ENCODE measurements at regions not wholly inside any gene's neighbourhood (a gene's known extent, or its start where the extent isn't known, plus 50 kb on each side); places are given as distances from the start of the nearest gene placed in this dataset.
A peak's percentile ranks its signal among the peaks of the same experiment; 100 is the strongest.

DNA sequence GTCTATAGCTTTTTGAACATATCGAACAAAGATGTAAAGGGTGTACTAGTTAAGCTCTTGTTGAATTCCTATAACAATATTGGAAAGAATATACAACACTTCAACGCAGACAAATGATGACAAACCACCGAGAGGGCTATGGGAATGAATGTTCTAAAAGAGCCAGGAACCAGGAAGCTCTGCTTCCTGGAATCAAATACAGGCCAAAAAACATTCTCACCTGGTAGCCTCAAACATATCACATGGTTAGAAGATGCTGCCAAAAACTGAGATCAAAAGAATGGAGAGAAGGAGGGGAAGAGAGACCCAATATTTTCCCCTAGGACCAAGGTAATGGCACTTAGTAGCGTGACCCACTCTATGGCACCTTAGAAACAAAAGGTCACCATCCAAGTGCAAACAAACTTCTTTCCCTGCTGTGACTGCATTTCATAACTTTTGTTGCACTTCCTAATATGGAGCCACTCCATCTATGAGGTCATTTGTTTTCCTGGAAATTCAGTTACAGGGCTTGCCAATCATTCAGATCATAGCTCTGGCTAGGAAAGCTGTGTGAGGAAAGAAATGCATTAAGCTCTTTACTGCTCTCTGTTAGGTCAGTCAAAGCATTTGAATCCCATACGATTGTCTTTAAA is 199.2 kb upstream of the NT5E start:
- intact Hi-C loops (cut with DNase I) = no loop called here
- ATAC-seq (peak in 1 of 4 donors; percentile 40), DNase-seq (no peak)
- TF ChIP-seq, protein P1, sequence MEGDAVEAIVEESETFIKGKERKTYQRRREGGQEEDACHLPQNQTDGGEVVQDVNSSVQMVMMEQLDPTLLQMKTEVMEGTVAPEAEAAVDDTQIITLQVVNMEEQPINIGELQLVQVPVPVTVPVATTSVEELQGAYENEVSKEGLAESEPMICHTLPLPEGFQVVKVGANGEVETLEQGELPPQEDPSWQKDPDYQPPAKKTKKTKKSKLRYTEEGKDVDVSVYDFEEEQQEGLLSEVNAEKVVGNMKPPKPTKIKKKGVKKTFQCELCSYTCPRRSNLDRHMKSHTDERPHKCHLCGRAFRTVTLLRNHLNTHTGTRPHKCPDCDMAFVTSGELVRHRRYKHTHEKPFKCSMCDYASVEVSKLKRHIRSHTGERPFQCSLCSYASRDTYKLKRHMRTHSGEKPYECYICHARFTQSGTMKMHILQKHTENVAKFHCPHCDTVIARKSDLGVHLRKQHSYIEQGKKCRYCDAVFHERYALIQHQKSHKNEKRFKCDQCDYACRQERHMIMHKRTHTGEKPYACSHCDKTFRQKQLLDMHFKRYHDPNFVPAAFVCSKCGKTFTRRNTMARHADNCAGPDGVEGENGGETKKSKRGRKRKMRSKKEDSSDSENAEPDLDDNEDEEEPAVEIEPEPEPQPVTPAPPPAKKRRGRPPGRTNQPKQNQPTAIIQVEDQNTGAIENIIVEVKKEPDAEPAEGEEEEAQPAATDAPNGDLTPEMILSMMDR (IDR thresholded peaks at IDR 0.05) = no peak
- Histone ChIP-seq H3K9me3 (no peaks in the 10 kb centered on the region), H3K4me1 (no peaks in the 10 kb centered on the region), H3K4me3 (no peak overlapping the region), H3K27ac (no peak overlapping the region), H3K36me3 (ENCODE audit: insufficient read depth in 1 of 2, low read depth in 1 of 2) (no peaks in the 10 kb centered on the region), H3K27me3 (ENCODE audit: insufficient read depth in 3 of 3, low read length in 2 of 3) (no peaks in the 10 kb centered on the region)
- WGBS, 3 donors = 71 to 78% (median 76%) methylated on average over 5 of the region's 5 CpGs

DNA sequence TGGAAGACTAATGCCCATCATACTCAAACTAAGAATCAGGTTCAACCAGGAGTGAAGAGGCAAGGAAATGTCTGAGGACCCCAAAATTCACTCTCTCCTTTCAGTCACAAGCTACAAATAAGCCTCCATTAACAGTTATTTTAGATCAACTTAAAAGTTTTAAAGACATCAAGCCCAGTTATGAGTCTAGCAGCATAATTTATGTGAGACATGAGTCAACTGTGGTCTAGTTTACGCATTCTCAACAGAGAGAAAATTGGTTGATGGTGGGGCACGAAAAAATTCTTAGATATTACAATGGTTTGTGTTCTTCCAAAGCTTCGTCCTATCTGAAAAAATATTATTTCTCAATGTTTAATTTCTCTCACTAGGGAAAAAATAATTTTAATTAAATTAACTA is 204.9 kb upstream of the NT5E start:
- Histone ChIP-seq H3K9me3 (no peaks in the 10 kb centered on the region), H3K36me3 (ENCODE audit: insufficient read depth in 1 of 2, low read depth in 1 of 2) (no peaks in the 10 kb centered on the region), H3K4me1 (no peaks in the 10 kb centered on the region), H3K4me3 (no peak overlapping the region), H3K27me3 (ENCODE audit: insufficient read depth in 3 of 3, low read length in 2 of 3) (no peaks in the 10 kb centered on the region), H3K27ac (no peak overlapping the region)
- TF ChIP-seq, protein P1 (IDR thresholded peaks at IDR 0.05) = no peak
- 78 to 81% (median 80%) methylated on average over 3 of the region's 3 CpGs for WGBS, 3 donors
- ATAC-seq (no peak), DNase-seq (no peak)
- intact Hi-C loops (cut with DNase I) = no loop called here

DNA sequence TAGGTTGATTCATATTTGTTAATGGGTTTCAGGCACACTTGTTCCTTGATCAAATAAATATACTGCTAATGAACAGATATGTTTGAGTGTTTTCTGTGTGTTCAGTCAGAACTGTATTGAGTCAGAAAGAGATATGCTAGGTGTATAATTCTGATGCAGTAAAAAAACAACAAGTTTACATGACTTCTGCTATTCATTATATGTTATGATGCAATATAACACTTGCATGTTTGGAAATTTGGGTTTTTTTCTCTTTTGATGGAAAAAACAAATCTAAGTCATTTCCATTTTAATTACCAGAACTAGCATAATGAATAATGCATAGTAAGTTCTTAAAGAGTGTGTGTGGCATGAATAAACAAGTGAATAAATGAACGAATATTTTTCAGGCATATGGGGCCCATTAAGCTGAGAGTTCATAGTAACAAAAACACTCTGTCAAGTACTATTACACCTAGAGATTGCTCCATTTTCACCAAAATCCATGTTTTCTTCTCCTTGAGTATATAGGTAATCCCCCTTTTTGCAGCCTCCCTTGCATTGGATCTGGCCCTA is 208.3 kb upstream of the NT5E start:
- no peak overlapping the region for H3K27ac ChIP-seq
- 65 to 80% (median 69%) methylated on average over 1 of the region's 1 CpG for WGBS, 3 donors
- DNase-seq = no peak

DNA sequence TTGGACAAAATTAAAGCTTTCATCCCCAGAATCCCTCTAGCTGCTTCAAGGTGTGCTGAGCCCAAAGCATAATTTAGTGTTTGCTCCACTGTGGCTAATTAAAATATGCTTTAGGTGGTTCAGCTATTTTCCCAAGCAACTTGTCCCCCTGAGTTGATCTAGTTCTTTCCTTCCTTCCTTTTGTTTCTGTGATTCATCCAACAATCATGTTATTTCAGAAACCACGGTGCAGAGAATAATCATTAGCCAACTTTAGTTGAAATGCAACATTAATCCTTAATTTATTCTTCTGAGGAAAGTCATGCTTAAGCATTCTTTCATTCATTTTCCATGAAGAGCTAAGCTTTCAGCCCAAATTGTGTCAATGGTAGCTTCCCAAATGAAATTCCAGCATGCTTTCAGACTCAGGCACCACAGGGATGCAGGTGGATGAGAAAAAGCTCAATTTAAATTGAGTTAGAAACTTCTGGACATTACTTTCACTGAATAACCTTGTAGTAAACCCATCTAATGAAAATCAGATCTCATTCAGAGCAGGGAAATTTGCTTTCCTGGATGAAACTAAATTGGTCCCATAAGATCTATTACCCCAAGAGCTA is 209.0 kb upstream of the NT5E start:
- no peaks in the 10 kb centered on the region for H3K27me3 ChIP-seq (ENCODE audit: insufficient read depth in 3 of 3, low read length in 2 of 3)
- no peak overlapping the region for H3K27ac ChIP-seq
- intact Hi-C loops (cut with DNase I) = no loop called here
- DNase-seq (no peak), ATAC-seq (no peak)
- no peaks in the 10 kb centered on the region for H3K4me1 ChIP-seq
- no peak overlapping the region for H3K4me3 ChIP-seq
- WGBS, 3 donors = 38 to 42% (median 38%) methylated on average over 1 of the region's 1 CpG
- no peaks in the 10 kb centered on the region for H3K36me3 ChIP-seq (ENCODE audit: insufficient read depth in 1 of 2, low read depth in 1 of 2)
- no peaks in the 10 kb centered on the region for H3K9me3 ChIP-seq
- TF ChIP-seq, protein P1 (IDR thresholded peaks at IDR 0.05) = no peak

More for the DNA sequence above, 208.3 kb upstream of the NT5E start:
- no peaks in the 10 kb centered on the region for H3K9me3 ChIP-seq
- no peak for ATAC-seq
- intact Hi-C loops (cut with DNase I) = no loop called here
- no peaks in the 10 kb centered on the region for H3K27me3 ChIP-seq (ENCODE audit: insufficient read depth in 3 of 3, low read length in 2 of 3)
- TF ChIP-seq, protein P1 (IDR thresholded peaks at IDR 0.05) = no peak
- no peaks in the 10 kb centered on the region for H3K36me3 ChIP-seq (ENCODE audit: insufficient read depth in 1 of 2, low read depth in 1 of 2)
- H3K4me3 ChIP-seq = no peak overlapping the region
- H3K4me1 ChIP-seq = no peaks in the 10 kb centered on the region
